ENCODE measurements at regions not wholly inside any gene's neighbourhood (a gene's known extent, or its start where the extent isn't known, plus 50 kb on each side); places are given as distances from the start of the nearest gene placed in this dataset.
"Not testable (repeated sequence)": the region's sequence is repeated elsewhere in the genome, so short reads cannot be mapped to it uniquely, and the experiment has no call there.

DNA sequence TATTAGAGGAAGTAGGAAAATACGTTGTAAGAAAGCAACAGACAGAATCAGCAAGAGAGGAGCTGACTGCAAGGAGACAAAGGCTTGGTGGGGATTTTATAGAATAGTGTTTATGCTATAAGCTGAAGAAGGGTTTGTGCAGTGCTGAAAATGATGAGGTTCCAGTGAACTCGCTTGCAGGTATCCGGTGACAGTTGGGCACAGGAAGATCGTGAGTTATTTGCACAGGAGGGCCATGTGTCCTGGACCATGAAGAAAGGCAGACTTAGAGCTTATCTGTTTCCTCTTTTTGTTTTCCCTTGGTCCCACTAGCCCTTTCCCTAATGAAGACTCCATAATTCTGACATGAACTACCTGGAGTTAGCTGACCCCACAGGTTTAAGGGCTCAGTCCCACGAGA is 61.4 kb downstream of the NXNL2 start:
- no peak for DNase-seq (ENCODE audit: extremely low read depth, low read depth, low spot score)

DNA sequence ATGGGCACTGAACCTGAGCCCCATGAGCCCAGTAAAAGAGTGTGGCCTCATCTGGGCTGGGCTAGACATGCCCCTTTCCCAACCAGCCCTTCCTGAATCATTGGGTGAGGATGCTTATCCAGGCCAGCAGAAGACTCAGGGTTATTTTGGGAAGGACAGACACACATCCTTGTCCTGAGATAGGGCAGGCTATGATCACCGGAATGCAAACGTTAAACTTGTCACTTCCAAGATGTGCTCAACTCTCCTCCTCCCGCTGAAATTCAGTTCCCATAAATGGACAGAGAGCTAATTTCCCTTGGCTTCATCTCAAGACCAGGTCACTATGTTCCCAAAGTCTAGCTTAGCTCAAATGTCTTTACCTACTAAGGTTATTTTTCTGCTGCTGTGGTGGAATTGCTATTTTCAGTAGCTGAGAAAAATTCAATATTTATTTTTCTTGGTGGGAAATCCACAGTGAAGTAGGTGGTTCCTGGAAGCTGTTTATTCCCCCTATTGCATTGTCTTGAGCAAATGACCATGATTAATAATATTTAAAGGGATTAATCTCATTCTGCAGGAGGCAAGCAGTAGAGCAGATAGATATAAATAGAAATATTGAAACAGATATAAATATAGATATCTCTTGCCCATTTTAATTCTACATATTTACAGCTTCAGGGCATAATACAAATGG is 70.0 kb downstream of the NXNL2 start:
- no peak for DNase-seq (ENCODE audit: extremely low read depth, low read depth, low spot score)

DNA sequence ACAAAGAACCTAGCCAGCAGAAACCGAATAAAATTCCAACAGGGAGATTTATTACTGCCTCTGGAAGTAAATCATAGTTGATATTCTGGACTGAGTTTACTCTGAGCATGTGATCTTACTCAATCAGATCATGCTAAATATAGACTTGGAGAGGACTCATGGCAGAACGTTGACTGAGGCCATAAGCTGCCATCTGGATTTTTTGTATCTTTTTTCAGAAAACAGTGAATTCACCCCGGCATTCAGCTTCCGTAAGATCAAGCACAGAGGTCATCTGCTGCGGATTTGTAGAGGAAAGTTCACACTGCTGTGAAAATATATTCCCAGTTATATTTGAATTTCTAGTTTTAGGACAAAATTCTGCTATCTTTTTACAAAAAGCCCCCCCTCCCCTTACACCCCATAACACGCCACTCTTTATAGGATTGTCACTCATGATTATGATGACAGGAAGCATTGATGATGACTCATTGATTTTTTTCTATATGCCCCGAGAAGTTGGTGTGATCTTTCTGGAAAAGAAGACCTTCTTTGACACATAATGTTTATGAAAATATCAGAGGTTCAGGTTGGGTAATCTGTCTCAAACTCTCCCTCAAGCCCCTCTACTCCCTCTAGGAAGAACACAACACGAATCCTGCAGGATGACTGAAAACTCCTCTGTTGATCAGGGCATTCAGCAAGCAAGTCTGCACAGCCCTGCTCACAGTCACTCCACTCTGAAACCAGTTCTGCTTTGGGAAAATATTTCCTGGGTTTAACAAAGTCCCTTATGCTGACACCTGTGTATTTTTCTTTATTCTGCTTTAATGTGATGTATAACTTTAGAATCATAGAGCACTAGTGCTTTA is 70.8 kb downstream of the NXNL2 start:
- no peak for DNase-seq (ENCODE audit: extremely low read depth, low read depth, low spot score)

DNA sequence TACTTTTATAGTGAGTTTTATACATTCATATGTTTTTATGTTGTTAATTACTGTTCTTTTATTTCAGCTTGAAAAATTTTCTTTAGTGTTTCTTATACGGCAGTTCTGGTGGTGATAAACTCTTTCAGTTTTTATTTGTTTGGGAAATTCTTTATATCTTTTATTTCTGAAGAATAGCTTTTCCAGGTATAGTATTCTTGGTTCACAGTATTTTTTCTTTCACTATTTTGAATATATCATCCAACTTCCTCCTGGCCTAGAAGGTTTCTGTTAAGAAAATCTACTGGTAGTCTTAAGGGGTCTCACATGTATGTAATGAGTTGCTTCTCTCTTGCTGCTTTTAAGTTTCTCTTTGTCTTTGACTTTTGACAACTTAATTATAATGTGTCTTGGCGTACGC is 79.4 kb downstream of the NXNL2 start:
- no peak for DNase-seq (ENCODE audit: extremely low read depth, low read depth, low spot score)

DNA sequence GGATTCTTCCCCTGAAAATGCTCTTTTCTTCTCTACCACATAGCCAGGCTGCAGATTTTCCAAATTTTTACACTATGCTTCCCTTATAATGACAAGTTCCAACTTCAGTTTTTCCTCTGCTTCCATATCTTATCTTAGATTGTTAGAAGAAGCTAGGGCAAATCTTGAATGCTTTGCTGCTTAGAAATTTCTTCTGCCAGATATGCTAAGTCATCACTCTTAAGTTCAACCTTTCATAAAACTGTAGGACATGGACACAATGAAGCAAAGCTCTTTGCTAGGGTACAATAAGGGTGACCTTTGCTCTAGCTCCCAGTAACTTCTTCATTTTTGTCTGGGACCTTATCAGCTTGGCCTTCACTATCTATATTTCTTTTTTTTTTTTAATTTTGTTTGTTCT is 88.7 kb downstream of the NXNL2 start:
- DNase-seq (ENCODE audit: extremely low read depth, low read depth, low spot score), result no peak

DNA sequence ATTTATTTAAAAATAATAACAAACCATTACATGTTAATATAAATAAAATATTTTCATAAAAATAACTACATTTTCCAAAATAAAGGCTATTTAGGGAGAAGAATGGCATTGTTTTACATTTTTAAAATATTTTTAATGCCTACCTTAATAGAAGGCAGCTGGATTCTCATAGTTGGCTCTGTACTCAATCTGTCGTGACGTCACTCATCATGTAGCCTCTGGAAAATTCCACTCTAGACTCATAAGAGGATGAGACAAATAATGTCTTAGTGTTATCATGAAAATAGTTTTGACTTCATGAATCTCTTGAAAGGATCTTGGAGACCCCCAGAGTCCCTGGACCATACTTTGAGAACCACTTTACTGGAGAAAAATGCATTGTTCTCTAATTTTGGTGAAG is 93.1 kb downstream of the NXNL2 start:
- DNase-seq (ENCODE audit: extremely low read depth, low read depth, low spot score), result no peak

DNA sequence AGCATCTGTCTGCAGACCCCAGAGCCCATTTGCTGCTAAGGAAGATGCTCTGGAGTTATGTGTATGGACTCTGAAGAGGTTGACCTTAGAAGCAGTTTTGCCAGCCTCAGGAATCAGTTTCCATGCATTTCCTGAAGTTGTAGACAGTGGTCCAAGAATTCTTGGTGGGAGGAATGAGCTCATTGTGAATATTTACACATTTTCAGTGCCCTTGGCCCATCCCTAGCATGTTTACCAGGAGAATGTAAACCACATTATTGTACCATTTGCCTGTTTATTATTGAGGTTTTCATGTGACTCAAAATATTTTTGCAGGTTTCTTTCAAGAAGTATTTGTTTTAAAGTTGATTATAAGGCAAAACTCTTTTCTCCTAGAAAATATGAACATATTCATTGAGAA is 93.8 kb downstream of the NXNL2 start:
- no peak for DNase-seq (ENCODE audit: extremely low read depth, low read depth, low spot score)

GRCh38 chr9:88630574-88630973 is 95.6 kb downstream of the NXNL2 start:
- DNase-seq (ENCODE audit: extremely low read depth, low read depth, low spot score), result not testable (repeated sequence)

DNA sequence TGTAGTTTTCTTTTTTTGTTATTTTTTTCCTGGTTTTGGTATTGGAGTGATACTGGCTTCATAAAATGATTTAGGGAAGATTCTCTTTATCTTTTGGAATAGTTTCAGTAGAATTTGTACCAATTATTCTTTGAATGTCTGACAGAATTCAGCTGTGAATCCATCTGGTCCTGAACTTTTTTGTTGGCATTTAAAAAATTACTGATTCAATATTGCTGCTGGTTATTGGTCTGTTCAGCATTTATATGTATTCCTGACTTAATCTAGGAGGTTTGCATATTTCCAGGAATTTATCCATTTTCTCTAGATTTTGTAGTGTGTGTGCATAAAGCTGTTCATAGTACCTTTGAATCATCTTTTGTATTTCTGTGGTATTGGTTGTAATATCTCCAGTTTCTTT is 100.2 kb downstream of the NXNL2 start:
- DNase-seq (ENCODE audit: extremely low read depth, low read depth, low spot score), result no peak

- no peak for DNase-seq (ENCODE audit: extremely low read depth, low read depth, low spot score)
Observed at GRCh38 chr9:88641456-88642240, 106.7 kb downstream of the NXNL2 start.

DNA sequence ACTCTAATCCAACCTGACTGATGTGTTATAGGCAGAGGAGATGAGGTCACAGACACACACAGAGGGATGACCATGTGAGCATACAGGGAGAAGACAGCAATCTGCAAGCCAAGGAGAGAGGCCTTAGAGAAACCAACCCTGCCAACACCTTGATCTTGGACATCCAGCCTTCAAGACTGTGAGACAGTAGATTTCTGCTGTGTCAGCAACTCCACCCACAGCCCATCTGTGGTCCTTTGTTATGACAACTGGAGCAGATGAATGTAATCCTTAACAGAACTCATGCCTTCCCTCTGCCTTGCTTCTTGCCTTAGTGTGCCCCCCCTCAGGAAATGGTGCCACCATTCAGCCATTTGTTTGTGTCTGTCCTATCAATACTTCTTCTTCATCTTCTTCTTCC is 107.4 kb downstream of the NXNL2 start:
- no peak for DNase-seq (ENCODE audit: extremely low read depth, low read depth, low spot score)

DNA sequence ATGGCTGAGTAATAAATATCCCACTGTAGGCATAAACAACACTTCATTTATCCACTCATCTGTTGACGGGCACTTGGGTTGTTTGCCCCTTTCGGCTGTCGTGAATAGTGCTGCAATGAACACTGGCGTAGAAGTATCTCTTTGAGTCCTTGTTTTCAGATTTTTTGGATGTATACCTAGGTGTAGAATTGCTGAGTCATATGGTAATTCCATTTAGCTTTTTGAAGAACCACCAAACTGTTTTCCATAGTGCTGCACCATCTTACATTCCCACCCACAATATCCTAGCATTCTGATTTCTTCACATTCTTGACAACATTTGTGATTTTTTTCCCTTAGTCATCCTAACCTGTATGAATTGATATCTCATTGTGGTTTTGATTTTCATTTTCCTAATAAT is 109.0 kb downstream of the NXNL2 start:
- no peak for DNase-seq (ENCODE audit: extremely low read depth, low read depth, low spot score)

GRCh38 chr9:88645172-88645878 is 110.3 kb downstream of the NXNL2 start:
- DNase-seq (ENCODE audit: extremely low read depth, low read depth, low spot score), result no peak

DNA sequence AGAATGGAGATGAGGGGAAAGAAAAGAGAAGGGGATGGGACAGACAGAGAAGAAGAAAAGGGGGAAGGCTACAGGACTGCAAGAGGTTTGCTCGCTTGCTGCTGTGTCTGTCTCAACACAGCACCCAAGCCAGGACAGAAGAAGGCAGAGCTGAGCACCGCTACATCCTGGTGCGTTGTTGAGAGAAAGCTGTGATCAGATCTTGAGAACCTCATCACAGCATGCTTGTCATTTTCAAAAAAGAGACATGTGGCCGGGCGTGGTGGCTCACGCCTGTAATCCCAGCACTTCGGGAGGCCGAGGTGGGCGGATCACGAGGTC is 110.9 kb downstream of the NXNL2 start:
- no peak for DNase-seq (ENCODE audit: extremely low read depth, low read depth, low spot score)

GRCh38 chr9:88646539-88647300 is 111.7 kb downstream of the NXNL2 start:
- no peak for DNase-seq (ENCODE audit: extremely low read depth, low read depth, low spot score)

DNA sequence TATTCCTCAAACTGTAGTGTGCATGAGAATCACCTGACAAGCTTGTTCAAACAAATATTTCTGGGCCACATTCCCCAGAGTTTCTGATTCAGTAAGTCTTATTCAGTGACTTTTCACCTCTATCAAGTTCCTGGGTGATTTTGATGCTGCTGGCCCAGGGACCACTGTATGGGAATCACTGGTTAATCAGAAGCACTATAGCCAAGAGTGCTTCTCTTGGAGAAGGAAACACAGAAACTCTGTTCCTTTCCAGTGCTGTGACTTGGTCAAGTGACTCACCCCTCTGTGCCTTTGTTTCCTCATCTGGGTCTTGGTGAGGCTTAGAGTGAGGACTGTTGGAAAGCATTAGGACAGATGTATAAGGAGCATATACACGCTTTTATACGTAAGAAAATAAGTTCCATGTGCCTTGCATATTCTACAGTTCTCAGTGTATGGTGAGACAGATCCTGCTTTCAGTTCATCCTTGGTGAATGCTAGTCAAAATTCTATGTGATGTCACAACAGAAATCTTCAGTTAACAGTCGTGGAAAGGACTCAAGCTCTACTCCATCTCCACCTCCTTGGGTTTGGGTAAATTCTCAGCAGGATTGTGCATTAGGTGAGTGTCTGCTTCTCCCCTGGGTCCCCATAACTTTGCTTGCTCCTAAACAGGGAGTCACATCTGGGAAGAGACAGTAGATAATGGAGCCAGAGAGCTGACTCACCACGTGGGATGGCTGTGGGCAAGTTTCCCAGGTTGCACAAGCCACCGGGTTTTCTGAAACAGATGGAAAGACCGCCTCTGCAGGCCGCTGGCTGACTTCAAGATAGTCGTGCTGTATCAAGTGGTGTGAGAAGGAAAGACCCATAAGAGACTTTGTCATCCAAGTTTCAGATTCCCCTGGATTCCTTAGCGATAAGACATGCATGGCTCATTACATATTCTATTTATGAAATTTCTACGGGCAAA is 117.0 kb downstream of the NXNL2 start:
- no peak for DNase-seq (ENCODE audit: extremely low read depth, low read depth, low spot score)

- no peak for DNase-seq (ENCODE audit: extremely low read depth, low read depth, low spot score)
Observed at GRCh38 chr9:88652876-88653275, 117.9 kb downstream of the NXNL2 start.

DNA sequence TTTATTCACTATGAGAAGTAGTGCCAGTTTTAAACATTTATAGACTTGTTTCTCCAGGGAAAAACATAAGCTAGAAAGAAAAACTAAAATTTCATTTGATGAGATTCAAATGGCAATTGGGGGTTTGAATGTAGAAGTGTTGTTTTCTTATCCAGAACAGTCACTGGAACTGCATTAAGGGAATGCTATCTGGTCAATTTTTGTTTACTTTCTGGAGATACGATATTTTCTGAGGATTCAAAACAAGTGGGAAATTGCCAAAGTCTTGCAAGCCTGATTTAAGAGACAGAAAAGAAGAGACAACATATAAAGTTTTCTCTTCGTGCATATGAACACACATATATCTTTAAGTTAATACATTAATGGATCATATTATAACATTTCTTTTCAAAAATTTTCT is 118.4 kb downstream of the NXNL2 start:
- DNase-seq (ENCODE audit: extremely low read depth, low read depth, low spot score), result no peak

DNA sequence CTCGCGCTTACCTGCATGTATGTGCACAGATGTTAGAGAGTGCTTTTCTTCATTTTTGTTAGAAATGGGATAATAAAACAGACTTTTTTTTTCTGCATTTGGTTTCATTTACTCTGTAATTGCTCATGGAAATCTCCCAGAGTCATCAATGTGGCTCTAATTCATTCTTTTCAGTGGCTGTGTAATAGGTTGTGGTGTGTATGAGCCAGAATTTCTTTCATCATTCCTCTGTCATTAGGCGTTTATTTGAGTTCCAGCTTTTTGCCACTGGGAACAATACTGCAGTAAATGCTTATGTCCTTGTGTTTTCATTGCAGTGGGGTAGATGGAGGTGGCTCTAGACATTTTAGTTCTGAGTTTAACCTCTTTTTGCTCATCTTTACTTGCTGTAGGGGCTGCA is 118.9 kb downstream of the NXNL2 start:
- no peak for DNase-seq (ENCODE audit: extremely low read depth, low read depth, low spot score)

Measured in glomerular endothelial cell (primary cell).